Activated naive CD4-positive, alpha-beta T cell treated with anti-CD3 and anti-CD28 coated beads, Interleukin-2, amount 10 ng/mL, durations not matched to agents 7 days and 5 days (primary cell): ENCODE measurements at regions not wholly inside any gene's neighbourhood (a gene's known extent, or its start where the extent isn't known, plus 50 kb on each side); places are given as distances from the start of the nearest gene placed in this dataset.
"Not testable (repeated sequence)": the region's sequence is repeated elsewhere in the genome, so short reads cannot be mapped to it uniquely, and the experiment has no call there.

Experiments used
- CTCF ChIA-PET: fragments of 350-600 bp; sonication (Branson Sonifier 250); formaldehyde crosslinking; loops from one replicate; lab custom pipeline; 2021; ENCODE audit warnings: antibody characterized with exemption; lab: Charles Lee
- DNase-seq: peaks from one replicate; pipeline ENCODE4 v3.0.0-alpha.2; 2020
- H3K27ac Mint-ChIP-seq: one replicate; pipeline ENCODE4 v1.8.0; 2021; ENCODE audit warnings: mild to moderate bottlenecking, moderate library complexity, mixed read lengths
- H3K27me3 Mint-ChIP-seq: one replicate; pipeline ENCODE4 v1.8.0; 2021; ENCODE audit warnings: mild to moderate bottlenecking, mixed read lengths
- H3K36me3 Mint-ChIP-seq: one replicate; pipeline ENCODE4 v1.8.0; 2021; ENCODE audit warnings: mixed read lengths
- H3K4me1 Mint-ChIP-seq: one replicate; pipeline ENCODE4 v1.8.0; 2021; ENCODE audit warnings: mixed read lengths
- H3K4me3 Mint-ChIP-seq: one replicate; pipeline ENCODE4 v1.8.0; 2021; ENCODE audit warnings: mild to moderate bottlenecking, moderate library complexity, mixed read lengths
- H3K9me3 Mint-ChIP-seq: one replicate; pipeline ENCODE4 v1.8.0; 2021; ENCODE audit warnings: mixed read lengths

GRCh38 chr11:38339835-38340440, 1741.9 kb upstream of the RAG2 start:
- Mint-ChIP-seq H3K27me3 (no peaks in the 10 kb centered on the region), H3K9me3 (peaks cover 20% of the 10 kb centered on the region), H3K36me3 (no peaks in the 10 kb centered on the region), H3K27ac (no peak overlapping the region), H3K4me1 (no peaks in the 10 kb centered on the region), H3K4me3 (no peak overlapping the region)
- no peak for DNase-seq
- CTCF ChIA-PET: no interaction called here

GRCh38 chr11:38338022-38338421, 1740.0 kb upstream of the RAG2 start:
- H3K27ac Mint-ChIP-seq, DNase-seq, H3K4me1 Mint-ChIP-seq, H3K27me3 Mint-ChIP-seq, CTCF ChIA-PET, H3K4me3 Mint-ChIP-seq, H3K36me3 Mint-ChIP-seq: not testable (repeated sequence)
- H3K9me3 Mint-ChIP-seq: peaks cover 17% of the 10 kb centered on the region

- Mint-ChIP-seq H3K4me1 (no peaks in the 10 kb centered on the region), H3K4me3 (no peak overlapping the region), H3K36me3 (no peaks in the 10 kb centered on the region), H3K9me3 (peaks cover 9% of the 10 kb centered on the region), H3K27ac (no peak overlapping the region), H3K27me3 (no peaks in the 10 kb centered on the region)
- CTCF ChIA-PET: no interaction called here
- no peak for DNase-seq
Observed at GRCh38 chr11:38332046-38332445, 1734.0 kb upstream of the RAG2 start.

- DNase-seq: no peak
- Mint-ChIP-seq H3K36me3 (no peaks in the 10 kb centered on the region), H3K27ac (no peak overlapping the region), H3K4me3 (no peak overlapping the region), H3K27me3 (no peaks in the 10 kb centered on the region), H3K9me3 (peaks cover 4% of the 10 kb centered on the region), H3K4me1 (no peaks in the 10 kb centered on the region)
- CTCF ChIA-PET: no interaction called here
Observed at GRCh38 chr11:38330578-38330977, 1732.5 kb upstream of the RAG2 start.

GRCh38 chr11:38323961-38324761, 1726.1 kb upstream of the RAG2 start:
- CTCF ChIA-PET: no interaction called here
- no peak overlapping the region for H3K4me3 Mint-ChIP-seq
- no peaks in the 10 kb centered on the region for H3K36me3 Mint-ChIP-seq
- no peaks in the 10 kb centered on the region for H3K4me1 Mint-ChIP-seq
- DNase-seq: no peak
- no peak overlapping the region for H3K27ac Mint-ChIP-seq
- peaks cover 13% of the 10 kb centered on the region for H3K9me3 Mint-ChIP-seq
- no peaks in the 10 kb centered on the region for H3K27me3 Mint-ChIP-seq

GRCh38 chr11:38315151-38315550, 1717.1 kb upstream of the RAG2 start:
- H3K4me1 Mint-ChIP-seq: no peaks in the 10 kb centered on the region
- no peak for DNase-seq
- no peaks in the 10 kb centered on the region for H3K27me3 Mint-ChIP-seq
- H3K27ac Mint-ChIP-seq: no peak overlapping the region
- CTCF ChIA-PET: no interaction called here
- peaks cover 15% of the 10 kb centered on the region for H3K9me3 Mint-ChIP-seq
- no peaks in the 10 kb centered on the region for H3K36me3 Mint-ChIP-seq
- no peak overlapping the region for H3K4me3 Mint-ChIP-seq

GRCh38 chr11:38307455-38307854, 1709.4 kb upstream of the RAG2 start:
- peaks cover 8% of the 10 kb centered on the region for H3K9me3 Mint-ChIP-seq

GRCh38 chr11:38305682-38306081, 1707.6 kb upstream of the RAG2 start:
- H3K36me3 Mint-ChIP-seq: no peaks in the 10 kb centered on the region
- DNase-seq: no peak
- H3K4me1 Mint-ChIP-seq: no peaks in the 10 kb centered on the region
- CTCF ChIA-PET: no interaction called here
- H3K27ac Mint-ChIP-seq: no peak overlapping the region
- H3K9me3 Mint-ChIP-seq: peaks cover 8% of the 10 kb centered on the region
- H3K4me3 Mint-ChIP-seq: no peak overlapping the region
- H3K27me3 Mint-ChIP-seq: no peaks in the 10 kb centered on the region

More at GRCh38 chr11:38307455-38307854, 1709.4 kb upstream of the RAG2 start:
- Mint-ChIP-seq H3K27me3 (no peaks in the 10 kb centered on the region), H3K27ac (no peak overlapping the region), H3K4me3 (no peak overlapping the region), H3K4me1 (no peaks in the 10 kb centered on the region), H3K36me3 (no peaks in the 10 kb centered on the region)
- DNase-seq: no peak
- CTCF ChIA-PET: no interaction called here

GRCh38 chr11:38304926-38305325, 1706.9 kb upstream of the RAG2 start:
- H3K36me3 Mint-ChIP-seq: no peaks in the 10 kb centered on the region
- H3K4me3 Mint-ChIP-seq: no peak overlapping the region
- no peaks in the 10 kb centered on the region for H3K4me1 Mint-ChIP-seq
- no peaks in the 10 kb centered on the region for H3K27me3 Mint-ChIP-seq
- H3K9me3 Mint-ChIP-seq: peaks cover 7% of the 10 kb centered on the region
- no peak for DNase-seq
- CTCF ChIA-PET: no interaction called here
- H3K27ac Mint-ChIP-seq: no peak overlapping the region

GRCh38 chr11:38302564-38302963, 1704.5 kb upstream of the RAG2 start:
- Mint-ChIP-seq H3K4me3 (no peak overlapping the region), H3K36me3 (no peaks in the 10 kb centered on the region), H3K9me3 (peaks cover 8% of the 10 kb centered on the region), H3K27ac (no peak overlapping the region), H3K27me3 (no peaks in the 10 kb centered on the region), H3K4me1 (no peaks in the 10 kb centered on the region)
- no peak for DNase-seq
- CTCF ChIA-PET: no interaction called here

GRCh38 chr11:38300570-38300969, 1702.5 kb upstream of the RAG2 start:
- Mint-ChIP-seq H3K4me3 (no peak overlapping the region), H3K27me3 (no peaks in the 10 kb centered on the region), H3K36me3 (no peaks in the 10 kb centered on the region), H3K4me1 (no peaks in the 10 kb centered on the region), H3K9me3 (peaks cover 14% of the 10 kb centered on the region), H3K27ac (no peak overlapping the region)
- CTCF ChIA-PET: no interaction called here
- DNase-seq: no peak

- no peaks in the 10 kb centered on the region for H3K36me3 Mint-ChIP-seq
- DNase-seq: no peak
- CTCF ChIA-PET: no interaction called here
- no peak overlapping the region for H3K27ac Mint-ChIP-seq
- H3K9me3 Mint-ChIP-seq: peaks cover 27% of the 10 kb centered on the region
- H3K4me1 Mint-ChIP-seq: no peaks in the 10 kb centered on the region
- no peak overlapping the region for H3K4me3 Mint-ChIP-seq
- H3K27me3 Mint-ChIP-seq: no peaks in the 10 kb centered on the region
Observed at GRCh38 chr11:38296211-38296776, 1698.3 kb upstream of the RAG2 start.

- Mint-ChIP-seq H3K9me3 (peaks cover 13% of the 10 kb centered on the region), H3K36me3 (no peaks in the 10 kb centered on the region), H3K27ac (no peak overlapping the region), H3K4me3 (no peak overlapping the region), H3K4me1 (no peaks in the 10 kb centered on the region), H3K27me3 (no peaks in the 10 kb centered on the region)
- CTCF ChIA-PET: no interaction called here
- no peak for DNase-seq
Observed at GRCh38 chr11:38282718-38283117, 1684.7 kb upstream of the RAG2 start.

GRCh38 chr11:38278457-38279141, 1680.6 kb upstream of the RAG2 start:
- H3K27me3 Mint-ChIP-seq: no peaks in the 10 kb centered on the region
- H3K27ac Mint-ChIP-seq: no peak overlapping the region
- CTCF ChIA-PET: no interaction called here
- peaks cover 13% of the 10 kb centered on the region for H3K9me3 Mint-ChIP-seq
- no peaks in the 10 kb centered on the region for H3K4me1 Mint-ChIP-seq
- H3K4me3 Mint-ChIP-seq: no peak overlapping the region
- H3K36me3 Mint-ChIP-seq: no peaks in the 10 kb centered on the region
- DNase-seq: no peak
